Naive thymus-derived CD4-positive, alpha-beta T cell (primary cell): ENCODE measurements at regions not wholly inside any gene's neighbourhood (a gene's known extent, or its start where the extent isn't known, plus 50 kb on each side); places are given as distances from the start of the nearest gene placed in this dataset.

ENCODE experiments used
- ATAC-seq: fragments of 150-1000 bp; cut with Tn5 transposase; 2 replicates; pipeline ENCODE4 v1.10.0; 2021; ENCODE audit warnings: mild to moderate bottlenecking, moderate library complexity
- CTCF ChIA-PET: fragments of 350-600 bp; sonication (Branson Sonifier 250); formaldehyde crosslinking; loops from one replicate; lab custom pipeline; 2021; ENCODE audit warnings: antibody characterized with exemption; lab: Charles Lee
- POLR2A ChIA-PET: fragments of 350-600 bp; sonication (Branson Sonifier 250); formaldehyde crosslinking; loops from one replicate; lab custom pipeline; 2021; ENCODE audit warnings: antibody characterized with exemption, inconsistent platforms; lab: Charles Lee
- DNase-seq, 9 donors: peaks; one replicate each; pipeline versions ENCODE4 v3.0.0 to v3.0.0-alpha.2; 2020 to 2022; ENCODE audit warnings: mixed read lengths in 1 of 9
- H3K27ac ChIP-seq: one replicate; pipeline ENCODE4 v1.7.0; 2013; ENCODE audit warnings: mild to moderate bottlenecking, low read depth, low read length, moderate library complexity
- H3K27me3 ChIP-seq, 2 donors: one replicate each; pipeline ENCODE4 v1.7.0; 2013; ENCODE audit warnings: low read length in 2 of 2, mild to moderate bottlenecking in 2 of 2, moderate library complexity in 2 of 2; ENCODE audit not compliant: control insufficient read depth in 2 of 2, insufficient read depth in 2 of 2
- H3K36me3 ChIP-seq, 3 experiments: 1 replicate in 2 of 3; 2 replicates in 1 of 3; pipeline ENCODE4 v1.7.0; 2013; ENCODE audit warnings: low read length in 3 of 3, mild to moderate bottlenecking in 3 of 3, moderate library complexity in 1 of 3; ENCODE audit not compliant: insufficient read depth in 3 of 3, control insufficient read depth in 2 of 3
- H3K4me1 ChIP-seq, 2 donors: one replicate each; pipeline ENCODE4 v1.7.0; 2013; ENCODE audit warnings: low read length in 2 of 2, mild to moderate bottlenecking in 2 of 2, moderate library complexity in 1 of 2; ENCODE audit not compliant: control insufficient read depth in 2 of 2, insufficient read depth in 2 of 2
- H3K4me3 ChIP-seq: 2 replicates; pipeline ENCODE4 v1.7.0; 2013; ENCODE audit warnings: mild to moderate bottlenecking, low read length
- H3K9me3 ChIP-seq, 3 experiments: 1 replicate in 2 of 3; 2 replicates in 1 of 3; pipeline ENCODE4 v1.7.0; 2013; ENCODE audit warnings: low read length in 3 of 3; ENCODE audit not compliant: control insufficient read depth in 2 of 3
- H3K27ac Mint-ChIP-seq, 9 donors: one replicate each; pipeline ENCODE4 v1.8.0; 2020 to 2022; ENCODE audit warnings: mixed read lengths in 9 of 9, mild to moderate bottlenecking in 8 of 9, moderate library complexity in 5 of 9, inconsistent platforms in 2 of 9
- H3K27me3 Mint-ChIP-seq, 5 donors: one replicate each; pipeline ENCODE4 v1.8.0; 2021 to 2022; ENCODE audit warnings: mixed read lengths in 5 of 5, mild to moderate bottlenecking in 1 of 5
- H3K36me3 Mint-ChIP-seq, 5 donors: one replicate each; pipeline ENCODE4 v1.8.0; 2020 to 2022; ENCODE audit warnings: mixed read lengths in 5 of 5, mild to moderate bottlenecking in 3 of 5, inconsistent platforms in 1 of 5
- H3K4me1 Mint-ChIP-seq, 7 donors: one replicate each; pipeline ENCODE4 v1.8.0; 2020 to 2022; ENCODE audit warnings: mixed read lengths in 7 of 7, mild to moderate bottlenecking in 3 of 7, inconsistent platforms in 1 of 7
- H3K4me3 Mint-ChIP-seq, 10 donors: one replicate each; pipeline ENCODE4 v1.8.0; 2020 to 2022; ENCODE audit warnings: mild to moderate bottlenecking in 10 of 10, mixed read lengths in 10 of 10, moderate library complexity in 6 of 10, inconsistent platforms in 2 of 10
- H3K9me3 Mint-ChIP-seq, 11 donors: one replicate each; pipeline ENCODE4 v1.8.0; 2020 to 2022; ENCODE audit warnings: mixed read lengths in 11 of 11, mild to moderate bottlenecking in 4 of 11, inconsistent platforms in 1 of 11, moderate library complexity in 1 of 11
- intact Hi-C, 2 donors: fragments of 100-400 bp; cut with micrococcal nuclease; formaldehyde crosslinking; loops; one replicate each; pipeline ENCODE4 v1.15.1; 2023

DNA sequence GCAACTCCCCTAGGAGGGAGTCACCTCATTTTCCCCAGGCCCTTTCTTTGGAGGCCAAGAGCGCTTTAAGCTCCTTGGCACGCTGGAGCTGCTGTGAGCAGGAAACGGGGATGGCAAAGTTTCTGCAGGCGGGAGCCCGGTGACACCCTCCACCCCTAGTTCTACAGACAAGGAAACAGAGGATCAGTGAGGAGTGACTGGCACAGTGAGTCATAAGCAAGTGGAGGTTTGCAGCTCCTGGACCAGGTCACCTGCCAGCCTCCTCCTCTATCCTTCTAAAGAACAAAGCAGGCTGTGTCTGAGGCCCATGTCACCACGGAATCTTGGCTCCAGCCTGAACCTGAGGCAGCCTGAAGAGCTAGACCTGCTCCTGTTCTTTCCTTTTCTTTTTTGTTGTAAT is 141.9 kb downstream of the TMEM132E start:
- no peaks in the 10 kb centered on the region for H3K9me3 ChIP-seq
- ATAC-seq: no peak
- peaks cover 0 to 2% (median 0%) of the 10 kb centered on the region in 7 donors for H3K4me1 Mint-ChIP-seq
- H3K36me3 ChIP-seq: no peaks in the 10 kb centered on the region
- H3K4me3 Mint-ChIP-seq: no peak overlapping the region
- ChIA-PET POLR2A (no interaction called here), CTCF (no interaction called here)
- intact Hi-C loops: no loop called here
- DNase-seq: no peak
- peaks cover 3 to 7% (median 6%) of the 10 kb centered on the region in 5 donors for H3K27me3 Mint-ChIP-seq
- H3K27ac ChIP-seq: no peak overlapping the region
- peaks cover 0 to 2% (median 0%) of the 10 kb centered on the region in 11 donors for H3K9me3 Mint-ChIP-seq
- H3K4me1 ChIP-seq: no peaks in the 10 kb centered on the region
- H3K27ac Mint-ChIP-seq: no peak overlapping the region
- H3K4me3 ChIP-seq: no peak overlapping the region
- no peaks in the 10 kb centered on the region for H3K27me3 ChIP-seq
- H3K36me3 Mint-ChIP-seq: no peaks in the 10 kb centered on the region

DNA sequence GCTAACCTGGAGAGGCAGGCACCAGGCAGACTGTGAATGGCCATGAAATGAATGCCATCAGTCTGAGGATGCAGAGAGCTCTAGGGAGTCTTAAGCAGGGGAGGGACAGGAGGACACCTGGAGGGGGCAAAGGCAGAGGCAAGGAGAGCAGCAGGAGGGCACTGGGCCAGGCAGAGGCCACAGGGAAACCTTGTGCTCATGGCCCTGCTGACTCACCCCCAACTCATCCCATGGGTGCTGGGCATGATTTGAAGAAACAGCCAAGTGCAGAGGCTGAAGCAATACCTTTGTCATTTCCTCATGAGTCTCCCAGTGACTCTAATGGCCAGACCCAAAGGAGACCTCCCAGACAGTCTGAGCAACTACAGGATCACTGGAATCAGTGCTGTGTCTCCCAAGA is 141.4 kb downstream of the TMEM132E start:
- Histone ChIP-seq H3K27me3 (no peaks in the 10 kb centered on the region), H3K4me1 (no peaks in the 10 kb centered on the region), H3K4me3 (no peak overlapping the region), H3K27ac (no peak overlapping the region), H3K9me3 (no peaks in the 10 kb centered on the region), H3K36me3 (no peaks in the 10 kb centered on the region)
- Mint-ChIP-seq H3K4me3 (no peak overlapping the region), H3K4me1 (peaks cover 0 to 2% (median 0%) of the 10 kb centered on the region in 7 donors), H3K36me3 (no peaks in the 10 kb centered on the region), H3K9me3 (peaks cover 0 to 2% (median 0%) of the 10 kb centered on the region in 11 donors), H3K27me3 (peaks cover 0 to 7% (median 6%) of the 10 kb centered on the region in 5 donors), H3K27ac (no peak overlapping the region)
- POLR2A ChIA-PET: no interaction called here
- CTCF ChIA-PET: no interaction called here
- intact Hi-C loops: no loop called here
- ATAC-seq: no peak
- no peak for DNase-seq

DNA sequence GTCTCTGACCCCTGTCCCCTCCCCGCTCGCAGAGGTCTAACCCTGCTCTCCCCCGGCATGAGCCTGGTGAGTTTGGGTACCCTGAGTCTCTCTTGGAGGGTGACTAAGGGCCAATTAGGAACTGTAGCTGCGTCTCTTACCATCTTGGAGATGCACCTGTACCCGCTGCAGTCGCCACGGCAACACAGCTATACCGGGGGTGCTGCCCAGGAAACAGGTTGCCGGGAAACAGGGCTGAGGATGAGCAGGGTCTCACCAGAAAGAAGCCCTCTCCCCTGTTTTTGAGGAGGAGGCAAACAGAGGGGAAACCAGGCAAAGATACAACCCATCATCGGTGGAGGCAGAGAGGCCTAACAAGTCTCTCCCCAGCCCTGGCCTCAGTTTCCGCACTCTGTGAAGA is 140.2 kb downstream of the TMEM132E start:
- ATAC-seq (no peak), DNase-seq (no peak)
- Histone ChIP-seq H3K9me3 (no peaks in the 10 kb centered on the region), H3K4me1 (no peaks in the 10 kb centered on the region), H3K36me3 (no peaks in the 10 kb centered on the region), H3K4me3 (no peak overlapping the region), H3K27ac (no peak overlapping the region), H3K27me3 (no peaks in the 10 kb centered on the region)
- Mint-ChIP-seq H3K27ac (no peak overlapping the region), H3K4me1 (peaks cover 0 to 2% (median 0%) of the 10 kb centered on the region in 7 donors), H3K4me3 (no peak overlapping the region), H3K27me3 (peaks cover 0 to 10% (median 6%) of the 10 kb centered on the region in 5 donors), H3K36me3 (no peaks in the 10 kb centered on the region), H3K9me3 (peaks cover 0 to 2% (median 0%) of the 10 kb centered on the region in 11 donors)
- intact Hi-C loops: no loop called here
- CTCF ChIA-PET: no interaction called here
- POLR2A ChIA-PET: no interaction called here

GRCh38 chr17:34717092-34717491 is 137.7 kb downstream of the TMEM132E start:
- ChIA-PET CTCF (interaction anchor here (0.6 kb wide), 1 partner anchor 545 kb away, joined by 3 read pairs; no protein-coding TSS in a partner anchor), POLR2A (no interaction called here)
- peaks cover 0 to 2% (median 0%) of the 10 kb centered on the region in 11 donors for H3K9me3 Mint-ChIP-seq
- Histone ChIP-seq H3K4me3 (no peak overlapping the region), H3K9me3 (no peaks in the 10 kb centered on the region), H3K36me3 (no peaks in the 10 kb centered on the region), H3K4me1 (no peaks in the 10 kb centered on the region), H3K27me3 (no peaks in the 10 kb centered on the region), H3K27ac (no peak overlapping the region)
- H3K27me3 Mint-ChIP-seq: peaks cover 0 to 13% (median 6%) of the 10 kb centered on the region in 5 donors
- H3K4me3 Mint-ChIP-seq: no peak overlapping the region
- peaks cover 0 to 3% (median 0%) of the 10 kb centered on the region in 7 donors for H3K4me1 Mint-ChIP-seq
- ATAC-seq (no peak), DNase-seq (no peak)
- intact Hi-C loops: no loop called here
- no peaks in the 10 kb centered on the region for H3K36me3 Mint-ChIP-seq
- no peak overlapping the region for H3K27ac Mint-ChIP-seq

DNA sequence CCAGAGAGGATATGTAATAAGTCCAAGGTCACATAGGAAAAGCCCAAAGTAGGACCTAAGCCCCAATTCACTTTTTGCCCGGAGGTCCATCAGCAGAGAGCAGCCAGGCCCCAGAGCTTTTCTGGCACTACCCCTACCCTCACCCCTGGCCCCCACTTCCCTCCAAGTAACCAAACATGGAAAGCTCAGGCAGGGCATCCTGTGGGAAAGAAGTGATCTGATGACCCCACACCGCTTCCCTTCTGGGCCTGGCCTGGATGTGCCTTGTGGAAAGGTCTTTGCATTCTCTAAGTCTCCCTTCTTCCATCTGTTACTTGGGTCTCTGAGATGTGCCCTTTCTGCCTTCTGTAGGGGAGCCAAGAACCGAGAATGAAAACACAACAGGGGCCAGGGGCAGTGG is 136.9 kb downstream of the TMEM132E start:
- H3K27ac ChIP-seq: no peak overlapping the region
- peaks cover 0 to 16% (median 10%) of the 10 kb centered on the region in 5 donors for H3K27me3 Mint-ChIP-seq
- no peaks in the 10 kb centered on the region for H3K36me3 ChIP-seq
- DNase-seq (no peak), ATAC-seq (no peak)
- H3K4me3 Mint-ChIP-seq: no peak overlapping the region
- peaks cover 0 to 2% (median 0%) of the 10 kb centered on the region in 11 donors for H3K9me3 Mint-ChIP-seq
- H3K4me1 Mint-ChIP-seq: peaks cover 0 to 3% (median 0%) of the 10 kb centered on the region in 7 donors
- H3K36me3 Mint-ChIP-seq: no peaks in the 10 kb centered on the region
- intact Hi-C loops: no loop called here
- H3K9me3 ChIP-seq: no peaks in the 10 kb centered on the region
- H3K4me1 ChIP-seq: no peaks in the 10 kb centered on the region
- H3K27ac Mint-ChIP-seq: no peak overlapping the region
- ChIA-PET POLR2A (no interaction called here), CTCF (no interaction called here)
- H3K27me3 ChIP-seq: no peaks in the 10 kb centered on the region
- H3K4me3 ChIP-seq: no peak overlapping the region

DNA sequence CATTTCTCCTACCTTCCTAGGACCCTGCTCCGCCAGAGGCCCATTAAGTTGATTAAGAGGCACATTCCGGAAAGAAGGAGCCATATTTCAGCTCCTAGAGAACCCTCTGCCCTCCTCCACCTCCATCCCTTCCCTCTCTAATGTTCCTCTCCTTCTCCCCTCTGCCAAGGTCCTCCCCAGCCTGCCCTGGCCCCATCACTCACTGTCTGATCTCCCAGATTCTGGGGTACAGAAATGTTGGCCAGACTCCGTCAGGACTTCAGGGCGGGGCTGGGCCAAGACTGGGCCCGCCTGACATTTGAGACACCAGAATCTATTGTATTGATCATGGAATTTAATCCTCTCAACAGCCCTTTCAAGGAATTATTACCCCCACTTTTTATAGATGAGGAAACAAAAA is 136.1 kb downstream of the TMEM132E start:
- Histone ChIP-seq H3K36me3 (no peaks in the 10 kb centered on the region), H3K27me3 (no peaks in the 10 kb centered on the region), H3K9me3 (no peaks in the 10 kb centered on the region), H3K4me3 (no peak overlapping the region), H3K4me1 (no peaks in the 10 kb centered on the region), H3K27ac (no peak overlapping the region)
- Mint-ChIP-seq H3K4me3 (no peak overlapping the region), H3K4me1 (peaks cover 0 to 3% (median 0%) of the 10 kb centered on the region in 7 donors), H3K27me3 (peaks cover 0 to 19% (median 11%) of the 10 kb centered on the region in 5 donors), H3K27ac (no peak overlapping the region), H3K36me3 (no peaks in the 10 kb centered on the region), H3K9me3 (peaks cover 0 to 2% (median 0%) of the 10 kb centered on the region in 11 donors)
- DNase-seq (no peak), ATAC-seq (no peak)
- intact Hi-C loops: no loop called here
- ChIA-PET CTCF (no interaction called here), POLR2A (no interaction called here)
